PC-9 (cell line): ENCODE measurements at regions not wholly inside any gene's neighbourhood (a gene's known extent, or its start where the extent isn't known, plus 50 kb on each side); places are given as distances from the start of the nearest gene placed in this dataset.

Experiments
- BruUV-seq: library from RNA; stranded (reverse); fragments of 400-500 nt; replicated peaks from 2 replicates; lab custom pipeline; 2021; lab: Mats Ljungman, UMichigan
- CTCF ChIA-PET: fragments of 300-600 bp; sonication (Branson Sonifier 250); formaldehyde crosslinking; loops from one replicate; lab custom pipeline; 2022; ENCODE audit warnings: antibody characterized with exemption; lab: Charles Lee
- POLR2A ChIA-PET: fragments of 300-600 bp; sonication (Branson Sonifier 250); formaldehyde crosslinking; loops from one replicate; lab custom pipeline; 2022; ENCODE audit warnings: antibody characterized with exemption; ENCODE audit not compliant: unreplicated experiment; lab: Charles Lee
- DNase-seq, 2 experiments: peaks; one replicate each; pipeline versions ENCODE4 v3.0.0 to v3.0.0-alpha.2; 2015 to 2022; ENCODE audit warnings: mixed read lengths in 1 of 2
- H2AFZ ChIP-seq: fragments of 200-600 bp; sonication (generic); 2 replicates; pipeline ENCODE4 v1.8.1; 2017; ENCODE audit warnings: antibody characterized with exemption
- H3F3A ChIP-seq: fragments of 200-600 bp; sonication (generic); 2 replicates; pipeline ENCODE4 v1.8.1; 2017; ENCODE audit warnings: antibody characterized with exemption, mild to moderate bottlenecking, low read depth; ENCODE audit not compliant: insufficient read depth
- H3K27ac ChIP-seq: fragments of 200-600 bp; sonication (generic); 2 replicates; pipeline ENCODE4 v1.6.1; 2016; ENCODE audit warnings: mixed run types
- H3K27me3 ChIP-seq: fragments of 200-600 bp; sonication (generic); 2 replicates; pipeline ENCODE4 v1.6.1; 2016; ENCODE audit warnings: low read depth, mixed run types; ENCODE audit not compliant: insufficient read depth
- H3K36me3 ChIP-seq: fragments of 200-600 bp; sonication (generic); 2 replicates; pipeline ENCODE4 v1.6.1; 2016; ENCODE audit warnings: low read depth, mixed run types
- H3K4me1 ChIP-seq: fragments of 200-600 bp; sonication (generic); replicated peaks from 2 replicates; pipeline ENCODE4 v1.6.1; 2016; ENCODE audit warnings: mixed run types; ENCODE audit not compliant: insufficient read depth
- H3K4me2 ChIP-seq: fragments of 200-600 bp; sonication (generic); 2 replicates; pipeline ENCODE4 v1.6.1; 2017; ENCODE audit warnings: mixed run types
- H3K4me3 ChIP-seq: fragments of 200-600 bp; sonication (generic); 2 replicates; pipeline ENCODE4 v1.6.1; 2016; ENCODE audit warnings: mixed run types
- H3K79me2 ChIP-seq: fragments of 200-600 bp; sonication (generic); 2 replicates; pipeline ENCODE4 v1.6.1; 2017; ENCODE audit warnings: low read depth, mixed run types
- H3K9me2 ChIP-seq: fragments of 200-600 bp; sonication (generic); 2 replicates; pipeline ENCODE4 v1.8.1; 2017; ENCODE audit warnings: mild to moderate bottlenecking; ENCODE audit not compliant: insufficient read depth
- H3K9me3 ChIP-seq: fragments of 200-600 bp; sonication (generic); 2 replicates; pipeline ENCODE4 v1.8.1; 2016; ENCODE audit warnings: low read depth; ENCODE audit not compliant: insufficient read depth
- H4K20me1 ChIP-seq: fragments of 200-600 bp; sonication (generic); 2 replicates; pipeline ENCODE4 v1.8.1; 2017; ENCODE audit not compliant: insufficient read depth
- EZH2 ChIP-seq: fragments of 200-600 bp; sonication (generic); IDR thresholded peaks from 2 replicates; pipeline ENCODE4 v1.8.0; 2017; ENCODE audit warnings: antibody characterized with exemption, low read depth
- intact Hi-C: fragments of 100-400 bp; cut with micrococcal nuclease; formaldehyde crosslinking; loops from one replicate; pipeline ENCODE4 v1.10.0; 2022; ENCODE audit not compliant: unreplicated experiment
- TF ChIP-seq, protein P1 (sequence below): fragments of 200-600 bp; sonication (generic); conservative IDR thresholded peaks from 2 replicates; pipeline ENCODE4 v1.6.1; 2017; ENCODE audit warnings: mixed run types, antibody characterized with exemption, mild to moderate bottlenecking, moderate library complexity

GRCh38 chr18:28478531-28478930, 301.6 kb upstream of the CDH2 start:
- ChIA-PET POLR2A (no interaction called here), CTCF (no interaction called here)
- no peaks in the 10 kb centered on the region for H4K20me1 ChIP-seq
- H3K4me3 ChIP-seq = no peak overlapping the region
- no peaks in the 10 kb centered on the region for H3F3A ChIP-seq
- no peaks in the 10 kb centered on the region for H3K9me3 ChIP-seq
- no peaks in the 10 kb centered on the region for H3K4me1 ChIP-seq
- no peaks in the 10 kb centered on the region for H3K9me2 ChIP-seq
- TF ChIP-seq, protein P1, sequence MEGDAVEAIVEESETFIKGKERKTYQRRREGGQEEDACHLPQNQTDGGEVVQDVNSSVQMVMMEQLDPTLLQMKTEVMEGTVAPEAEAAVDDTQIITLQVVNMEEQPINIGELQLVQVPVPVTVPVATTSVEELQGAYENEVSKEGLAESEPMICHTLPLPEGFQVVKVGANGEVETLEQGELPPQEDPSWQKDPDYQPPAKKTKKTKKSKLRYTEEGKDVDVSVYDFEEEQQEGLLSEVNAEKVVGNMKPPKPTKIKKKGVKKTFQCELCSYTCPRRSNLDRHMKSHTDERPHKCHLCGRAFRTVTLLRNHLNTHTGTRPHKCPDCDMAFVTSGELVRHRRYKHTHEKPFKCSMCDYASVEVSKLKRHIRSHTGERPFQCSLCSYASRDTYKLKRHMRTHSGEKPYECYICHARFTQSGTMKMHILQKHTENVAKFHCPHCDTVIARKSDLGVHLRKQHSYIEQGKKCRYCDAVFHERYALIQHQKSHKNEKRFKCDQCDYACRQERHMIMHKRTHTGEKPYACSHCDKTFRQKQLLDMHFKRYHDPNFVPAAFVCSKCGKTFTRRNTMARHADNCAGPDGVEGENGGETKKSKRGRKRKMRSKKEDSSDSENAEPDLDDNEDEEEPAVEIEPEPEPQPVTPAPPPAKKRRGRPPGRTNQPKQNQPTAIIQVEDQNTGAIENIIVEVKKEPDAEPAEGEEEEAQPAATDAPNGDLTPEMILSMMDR = no peak
- TF ChIP-seq EZH2 = no peak
- no peak overlapping the region for H3K4me2 ChIP-seq
- intact Hi-C loops = no loop called here
- H3K79me2 ChIP-seq = no peaks in the 10 kb centered on the region
- DNase-seq = no peak
- BruUV-seq = no TSS peak
- H3K27me3 ChIP-seq = no peaks in the 10 kb centered on the region
- H3K36me3 ChIP-seq = no peaks in the 10 kb centered on the region
- no peak overlapping the region for H2AFZ ChIP-seq
- no peak overlapping the region for H3K27ac ChIP-seq

GRCh38 chr18:28476302-28476701, 299.4 kb upstream of the CDH2 start:
- TF ChIP-seq EZH2 = no peak
- TF ChIP-seq, protein P1 = no peak
- intact Hi-C loops = no loop called here
- H3K27me3 ChIP-seq = no peaks in the 10 kb centered on the region
- no peaks in the 10 kb centered on the region for H3K9me2 ChIP-seq
- no peaks in the 10 kb centered on the region for H3K4me1 ChIP-seq
- H3K79me2 ChIP-seq = no peaks in the 10 kb centered on the region
- no TSS peak for BruUV-seq
- H3F3A ChIP-seq = no peaks in the 10 kb centered on the region
- CTCF ChIA-PET = no interaction called here
- no peaks in the 10 kb centered on the region for H4K20me1 ChIP-seq
- no peak overlapping the region for H2AFZ ChIP-seq
- H3K27ac ChIP-seq = no peak overlapping the region
- H3K4me2 ChIP-seq = no peak overlapping the region
- H3K4me3 ChIP-seq = no peak overlapping the region
- H3K36me3 ChIP-seq = no peaks in the 10 kb centered on the region
- H3K9me3 ChIP-seq = no peaks in the 10 kb centered on the region
- DNase-seq = no peak
- POLR2A ChIA-PET = no interaction called here

- no peak for TF ChIP-seq EZH2
- TF ChIP-seq, protein P1 = no peak
- CTCF ChIA-PET = no interaction called here
These were observed 293.0 kb upstream of the CDH2 start for GRCh38 chr18:28469946-28470345.

More at GRCh38 chr18:28469946-28470345, 293.0 kb upstream of the CDH2 start:
- POLR2A ChIA-PET = no interaction called here
- Histone ChIP-seq H3K9me2 (no peaks in the 10 kb centered on the region), H3K27me3 (no peaks in the 10 kb centered on the region), H3K4me1 (no peaks in the 10 kb centered on the region), H3K27ac (no peak overlapping the region), H4K20me1 (no peaks in the 10 kb centered on the region), H3K9me3 (no peaks in the 10 kb centered on the region), H3K4me3 (no peak overlapping the region), H2AFZ (no peak overlapping the region), H3K79me2 (no peaks in the 10 kb centered on the region), H3K36me3 (no peaks in the 10 kb centered on the region), H3F3A (no peaks in the 10 kb centered on the region), H3K4me2 (no peak overlapping the region)
- no peak for DNase-seq
- intact Hi-C loops = no loop called here
- BruUV-seq = no TSS peak
